ENCODE measurements at regions not wholly inside any gene's neighbourhood (a gene's known extent, or its start where the extent isn't known, plus 50 kb on each side); places are given as distances from the start of the nearest gene placed in this dataset.

GRCh38 chr9:14418941-14419937 lies 105.3 kb upstream of the NFIB start:
- Mint-ChIP-seq H3K27ac (ENCODE audit: unreplicated experiment) (no peak overlapping the region), H3K9me3 (ENCODE audit: unreplicated experiment) (no peaks in the 10 kb centered on the region), H3K27me3 (ENCODE audit: low read depth, unreplicated experiment) (no peaks in the 10 kb centered on the region), H3K4me3 (ENCODE audit: unreplicated experiment) (no peak overlapping the region), H3K4me1 (ENCODE audit: low read depth, unreplicated experiment) (peaks cover 8% of the 10 kb centered on the region), H3K36me3 (ENCODE audit: low read depth, unreplicated experiment) (no peaks in the 10 kb centered on the region)
- peaks cover 54% of the 10 kb centered on the region for H3K27me3 ChIP-seq (ENCODE audit: insufficient read depth, low read length)
- no peaks in the 10 kb centered on the region for H3K36me3 ChIP-seq (ENCODE audit: insufficient read depth, low read length)
- H3K79me2 ChIP-seq (ENCODE audit: insufficient read depth, low read length) = no peaks in the 10 kb centered on the region
- no peak for DNase-seq (ENCODE audit: low read depth)
- H3K9ac ChIP-seq (ENCODE audit: low read length) = no peak overlapping the region
- H4K20me1 ChIP-seq (ENCODE audit: insufficient read depth, low read length) = peaks cover 8% of the 10 kb centered on the region
- no peak overlapping the region for H3K27ac ChIP-seq (ENCODE audit: low read depth, low read length)
- no peak overlapping the region for H2AFZ ChIP-seq (ENCODE audit: low read depth, low read length)
- FAIRE-seq = no peak
- H3K9me3 ChIP-seq (ENCODE audit: insufficient read depth, low read depth, low read length) = peaks cover 6% of the 10 kb centered on the region
- TF ChIP-seq EZH2 (IDR thresholded peaks at IDR 0.05; ENCODE audit: insufficient read depth, low read length) (no peak), CTCF (IDR thresholded peaks at IDR 0.05; ENCODE audit: insufficient read depth, low read depth, low read length) (no peak)
- no peak overlapping the region for H3K4me3 ChIP-seq (ENCODE audit: insufficient read depth, low read depth, low read length)
- peak overlapping the region; percentile 59 for H3K4me2 ChIP-seq (ENCODE audit: low read length)
- peaks cover 24% of the 10 kb centered on the region for H3K4me1 ChIP-seq (ENCODE audit: insufficient read depth, low read length)

DNA sequence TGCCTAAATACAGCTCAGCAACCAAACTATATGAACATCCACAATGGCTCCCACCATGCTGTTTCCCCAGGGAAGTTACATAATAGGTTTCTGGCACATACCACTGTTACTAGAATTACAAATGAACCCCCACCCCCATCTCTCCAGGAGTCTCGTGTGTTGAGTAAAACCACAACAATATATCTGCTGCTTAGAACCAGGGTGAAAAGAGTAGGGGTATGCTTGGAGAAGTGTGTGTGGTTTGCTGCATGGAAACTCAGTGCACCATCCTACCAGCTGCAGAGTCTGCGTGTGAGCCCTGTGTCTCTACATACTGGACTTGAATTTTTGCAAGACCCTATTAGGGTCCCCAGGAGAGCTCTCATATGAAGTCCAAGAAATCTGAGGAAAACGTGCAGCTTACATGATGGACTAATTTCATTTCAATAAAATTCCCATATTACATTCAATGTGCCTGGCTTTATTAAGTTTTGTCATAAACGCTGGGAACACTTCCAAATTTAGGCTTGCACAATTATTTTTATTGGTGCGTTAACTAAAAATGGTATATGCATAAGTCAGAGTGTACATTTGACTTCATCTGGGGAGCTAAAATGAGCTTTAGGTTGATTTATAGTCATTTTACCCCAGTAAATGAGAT lies 104.5 kb upstream of the NFIB start:
- no peak overlapping the region for H3K27ac ChIP-seq (ENCODE audit: low read depth, low read length)
- TF ChIP-seq CTCF (IDR thresholded peaks at IDR 0.05; ENCODE audit: insufficient read depth, low read depth, low read length) = no peak
- TF ChIP-seq EZH2 (IDR thresholded peaks at IDR 0.05; ENCODE audit: insufficient read depth, low read length) = no peak
- peaks cover 59% of the 10 kb centered on the region for H3K27me3 ChIP-seq (ENCODE audit: insufficient read depth, low read length)
- H3K9me3 ChIP-seq (ENCODE audit: insufficient read depth, low read depth, low read length) = peaks cover 6% of the 10 kb centered on the region
- peaks cover 16% of the 10 kb centered on the region for H3K4me1 ChIP-seq (ENCODE audit: insufficient read depth, low read length)
- H4K20me1 ChIP-seq (ENCODE audit: insufficient read depth, low read length) = peaks cover 8% of the 10 kb centered on the region
- no peaks in the 10 kb centered on the region for H3K79me2 ChIP-seq (ENCODE audit: insufficient read depth, low read length)
- H3K4me3 ChIP-seq (ENCODE audit: insufficient read depth, low read depth, low read length) = no peak overlapping the region
- no peak overlapping the region for H3K4me2 ChIP-seq (ENCODE audit: low read length)
- Mint-ChIP-seq H3K27ac (ENCODE audit: unreplicated experiment) (no peak overlapping the region), H3K9me3 (ENCODE audit: unreplicated experiment) (no peaks in the 10 kb centered on the region), H3K4me1 (ENCODE audit: low read depth, unreplicated experiment) (peaks cover under 1% of the 10 kb centered on the region), H3K27me3 (ENCODE audit: low read depth, unreplicated experiment) (no peaks in the 10 kb centered on the region), H3K4me3 (ENCODE audit: unreplicated experiment) (no peak overlapping the region), H3K36me3 (ENCODE audit: low read depth, unreplicated experiment) (no peaks in the 10 kb centered on the region)
- FAIRE-seq (no peak), DNase-seq (ENCODE audit: low read depth) (no peak)
- H3K9ac ChIP-seq (ENCODE audit: low read length) = no peak overlapping the region
- H2AFZ ChIP-seq (ENCODE audit: low read depth, low read length) = no peak overlapping the region
- no peaks in the 10 kb centered on the region for H3K36me3 ChIP-seq (ENCODE audit: insufficient read depth, low read length)
